Heart left ventricle (tissue), 16 donors: ENCODE measurements at regions not wholly inside any gene's neighbourhood (a gene's known extent, or its start where the extent isn't known, plus 50 kb on each side); places are given as distances from the start of the nearest gene placed in this dataset.

Source experiments
- ATAC-seq, 4 donors: fragments of 200-7000 bp; cut with Tn5 transposase; one replicate each; pipeline ENCODE4 v1.9.1; 2020 to 2022; ENCODE audit warnings: moderate library complexity in 4 of 4, mild to moderate bottlenecking in 3 of 4, moderate number of reproducible peaks in 1 of 4
- DNase-seq, 5 donors: peaks; one replicate each; pipeline ENCODE4 v3.0.0-alpha.2; 2020
- H3K27ac ChIP-seq, 12 donors: fragments of 200-600 bp; sonication (generic) in 4 of 12; one replicate each; pipeline versions ENCODE4 v1.5.0 to v1.8.0; 2016 to 2022; ENCODE audit warnings: mild to moderate bottlenecking in 2 of 12
- H3K27me3 ChIP-seq, 9 donors: fragments of 200-600 bp; sonication (generic) in 2 of 9; one replicate each; pipeline versions ENCODE4 v1.5.1 to v1.8.0; 2016 to 2022; ENCODE audit warnings: mild to moderate bottlenecking in 3 of 9
- H3K36me3 ChIP-seq, 9 donors: fragments of 200-600 bp; sonication (generic) in 2 of 9; one replicate each; pipeline versions ENCODE4 v1.5.0 to v1.8.0; 2018 to 2022; ENCODE audit warnings: mild to moderate bottlenecking in 2 of 9
- H3K4me1 ChIP-seq, 12 donors: fragments of 200-600 bp; sonication (generic) in 4 of 12; one replicate each; pipeline versions ENCODE4 v1.5.0 to v1.8.0; 2016 to 2022; ENCODE audit warnings: mild to moderate bottlenecking in 3 of 12
- H3K4me3 ChIP-seq, 12 donors: fragments of 200-600 bp; sonication (generic) in 4 of 12; one replicate each; pipeline versions ENCODE4 v1.5.0 to v1.8.0; 2017 to 2022; ENCODE audit warnings: mild to moderate bottlenecking in 9 of 12, moderate library complexity in 4 of 12
- H3K9me3 ChIP-seq, 12 donors: fragments of 200-600 bp; sonication (generic) in 4 of 12; one replicate each; pipeline versions ENCODE4 v1.5.0 to v1.8.0; 2016 to 2022; ENCODE audit warnings: mild to moderate bottlenecking in 1 of 12
- POLR2A ChIP-seq, 2 donors: fragments of 450-650 bp; IDR thresholded peaks; one replicate each; pipeline ENCODE4 v1.6.1; 2017; ENCODE audit warnings: antibody characterized with exemption in 2 of 2, mild to moderate bottlenecking in 2 of 2, moderate library complexity in 2 of 2
- whole genome bisulfite sequencing, 4 donors: extraction: QIAGEN DNeasy Blood & Tissue Kit in 2 of 4; methylation state at CpG; one replicate each; pipeline versions ENCODE4 v1.1.5 to v1.1.7; 2013 to 2018; 5-methylcytosine and 5-hydroxymethylcytosine counted together
- intact Hi-C, 10 donors: fragments of 100-400 bp; cut with DNase I; formaldehyde crosslinking; loops; one replicate each; pipeline versions ENCODE4 v1.11.1 to v1.14.2; 2022
- TF ChIP-seq, protein P1 (sequence below), 12 donors: fragments of 200-600 bp; sonication (generic) in 4 of 12; IDR thresholded peaks; one replicate each; pipeline versions ENCODE4 v1.5.0 to v1.8.0; 2018 to 2022; ENCODE audit warnings: antibody characterized with exemption in 12 of 12, mild to moderate bottlenecking in 5 of 12
- donor health status: ischemic (EF 13 %, LVEDD 7.1; RV severe dilation, severe dysfunction).
- donor health status: healthy with polysubstance abuse.
- donor health status: DM: no; HTN: yes; CAD: no.
- donor health status: DM: no; HTN: no; CAD: no.
- donor health status: ischemic (EF 25% LVEDD 6.9; RV normal size, moderate dysfunction).
- donor health status: ischemic (EF 25% LVEDD 5.7; RV mildly dilated, moderate dysfunction).
- donor health status: healthy.
- donor health status: DM: yes; HTN: yes; CAD: no.
- donor health status: ischemic (EF 35%, LVEDD 5.7; RV mildly dilated, moderate dysfunction).
- donor health status: nonischemic (EF 11% LVEDD 7.7; RV severe dilation, severe dysfunction).
- donor health status: DM: yes; HTN: yes; CAD: no.
- donor health status: PGD.
- donor health status: ischemic (EF 29% LVEDD 5.4; RV normal size, mild dysfunction).
- donor health status: nonischemic (EF 23%, LVEDD 6.1; RV moderate dilation, normal function).

DNA sequence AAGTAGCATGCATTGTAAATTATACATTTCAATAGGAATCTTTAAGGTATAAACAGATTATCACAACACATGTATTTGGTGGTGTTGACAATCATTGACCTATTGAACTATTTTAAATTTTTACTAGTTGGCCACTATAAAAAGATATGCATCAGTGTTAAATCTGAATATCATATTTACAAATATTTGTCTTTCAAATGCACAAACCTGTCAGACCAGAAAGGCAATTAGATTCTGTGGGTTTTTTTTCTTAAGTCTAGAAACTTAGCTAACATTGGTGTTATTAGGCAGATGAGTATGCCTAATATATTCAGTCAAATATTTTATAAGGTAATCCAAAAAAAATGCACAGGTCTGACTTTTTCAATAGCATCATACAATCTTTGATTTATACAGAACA lies 241.4 kb upstream of the DGKB start:
- no peak overlapping the region for H3K27ac ChIP-seq
- H3K4me3 ChIP-seq = no peak overlapping the region
- intact Hi-C loops = no loop called here
- no peaks in the 10 kb centered on the region for H3K27me3 ChIP-seq
- ATAC-seq (no peak), DNase-seq (no peak)
- H3K9me3 ChIP-seq = peaks cover 0 to 4% (median 0%) of the 10 kb centered on the region in 12 donors
- H3K36me3 ChIP-seq = no peaks in the 10 kb centered on the region
- no peaks in the 10 kb centered on the region for H3K4me1 ChIP-seq
- no peak for TF ChIP-seq POLR2A (IDR thresholded peaks at IDR 0.05)
- TF ChIP-seq, protein P1, sequence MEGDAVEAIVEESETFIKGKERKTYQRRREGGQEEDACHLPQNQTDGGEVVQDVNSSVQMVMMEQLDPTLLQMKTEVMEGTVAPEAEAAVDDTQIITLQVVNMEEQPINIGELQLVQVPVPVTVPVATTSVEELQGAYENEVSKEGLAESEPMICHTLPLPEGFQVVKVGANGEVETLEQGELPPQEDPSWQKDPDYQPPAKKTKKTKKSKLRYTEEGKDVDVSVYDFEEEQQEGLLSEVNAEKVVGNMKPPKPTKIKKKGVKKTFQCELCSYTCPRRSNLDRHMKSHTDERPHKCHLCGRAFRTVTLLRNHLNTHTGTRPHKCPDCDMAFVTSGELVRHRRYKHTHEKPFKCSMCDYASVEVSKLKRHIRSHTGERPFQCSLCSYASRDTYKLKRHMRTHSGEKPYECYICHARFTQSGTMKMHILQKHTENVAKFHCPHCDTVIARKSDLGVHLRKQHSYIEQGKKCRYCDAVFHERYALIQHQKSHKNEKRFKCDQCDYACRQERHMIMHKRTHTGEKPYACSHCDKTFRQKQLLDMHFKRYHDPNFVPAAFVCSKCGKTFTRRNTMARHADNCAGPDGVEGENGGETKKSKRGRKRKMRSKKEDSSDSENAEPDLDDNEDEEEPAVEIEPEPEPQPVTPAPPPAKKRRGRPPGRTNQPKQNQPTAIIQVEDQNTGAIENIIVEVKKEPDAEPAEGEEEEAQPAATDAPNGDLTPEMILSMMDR (IDR thresholded peaks at IDR 0.05) = no peak

DNA sequence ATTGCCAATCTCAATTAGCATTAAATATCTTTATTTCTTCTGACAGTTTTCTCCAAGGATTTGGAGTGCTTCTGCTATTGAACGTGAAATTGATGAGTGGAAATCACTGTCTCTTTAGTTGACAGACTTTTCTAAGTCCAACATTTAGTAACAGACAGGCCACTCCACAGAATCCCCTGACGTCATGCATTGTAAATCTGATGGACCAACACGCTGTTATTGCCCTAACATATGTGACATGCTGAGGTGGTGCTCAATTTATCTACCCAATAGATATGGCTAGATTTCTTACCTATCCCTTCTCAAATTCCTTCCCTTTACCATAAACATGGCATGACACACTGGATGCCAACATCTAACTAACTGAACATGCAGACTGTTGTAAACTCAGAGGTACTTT lies 240.6 kb upstream of the DGKB start:
- Histone ChIP-seq H3K36me3 (no peaks in the 10 kb centered on the region), H3K9me3 (no peaks in the 10 kb centered on the region), H3K4me3 (no peak overlapping the region), H3K27me3 (no peaks in the 10 kb centered on the region), H3K4me1 (no peaks in the 10 kb centered on the region), H3K27ac (no peak overlapping the region)
- TF ChIP-seq POLR2A (IDR thresholded peaks at IDR 0.05) = no peak
- TF ChIP-seq, protein P1 (IDR thresholded peaks at IDR 0.05) = no peak
- no peak for DNase-seq
- no peak for ATAC-seq
- WGBS, 4 donors = 84 to 91% (median 86%) methylated on average over 3 of the region's 3 CpGs
- intact Hi-C loops = no loop called here

DNA sequence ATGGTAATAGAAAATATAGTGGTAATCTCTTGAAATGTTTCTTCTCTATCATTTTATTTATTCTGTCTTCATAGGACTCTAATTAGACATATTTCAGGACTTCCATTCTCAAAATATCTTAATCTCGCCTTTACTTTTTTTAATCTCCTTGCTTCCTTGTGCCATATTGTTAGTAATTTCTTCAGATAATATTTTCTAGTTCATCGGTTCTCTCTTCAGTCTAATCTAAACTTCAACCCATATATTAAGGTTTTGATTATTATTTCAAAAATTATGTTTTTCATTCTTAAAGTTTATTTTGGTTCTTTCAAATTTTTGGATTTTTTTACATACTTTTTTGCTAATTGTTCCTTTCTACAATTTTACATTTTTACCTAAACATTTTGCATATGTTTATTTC lies 237.9 kb upstream of the DGKB start:
- H3K27me3 ChIP-seq = no peaks in the 10 kb centered on the region
- H3K9me3 ChIP-seq = no peaks in the 10 kb centered on the region
- ATAC-seq = no peak
- H3K4me1 ChIP-seq = no peaks in the 10 kb centered on the region
- 93 to 98% (median 95%) methylated on average over 2 of the region's 2 CpGs for WGBS, 4 donors
- no peak for DNase-seq
- no peaks in the 10 kb centered on the region for H3K36me3 ChIP-seq
- H3K27ac ChIP-seq = no peak overlapping the region
- intact Hi-C loops = no loop called here
- no peak overlapping the region for H3K4me3 ChIP-seq
- TF ChIP-seq POLR2A (IDR thresholded peaks at IDR 0.05) = no peak
- TF ChIP-seq, protein P1 (IDR thresholded peaks at IDR 0.05) = no peak

DNA sequence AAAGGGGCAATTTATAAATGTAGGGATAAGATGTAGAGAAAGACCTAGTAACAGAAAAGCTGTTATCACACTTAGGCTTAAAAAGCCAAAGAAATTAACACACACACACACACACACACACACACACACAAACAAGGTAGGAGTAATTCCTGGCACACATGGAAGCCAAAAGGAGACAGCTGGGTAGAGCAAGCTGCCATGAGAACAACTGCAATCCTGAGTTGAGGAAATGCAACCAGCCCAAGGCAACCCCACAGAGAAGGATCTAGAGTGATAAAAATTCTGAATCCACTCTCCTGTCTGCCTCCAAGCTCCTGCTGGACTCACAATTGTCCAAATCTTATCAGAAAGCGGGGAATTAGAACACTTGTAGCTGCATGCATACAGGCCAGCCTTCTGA lies 229.1 kb upstream of the DGKB start:
- ATAC-seq (no peak), DNase-seq (no peak)
- Histone ChIP-seq H3K9me3 (no peaks in the 10 kb centered on the region), H3K4me3 (no peak overlapping the region), H3K27me3 (no peaks in the 10 kb centered on the region), H3K36me3 (no peaks in the 10 kb centered on the region), H3K4me1 (no peaks in the 10 kb centered on the region), H3K27ac (no peak overlapping the region)
- 78 to 90% (median 86%) methylated on average over 1 of the region's 1 CpG for WGBS, 4 donors
- TF ChIP-seq POLR2A (IDR thresholded peaks at IDR 0.05) = no peak
- TF ChIP-seq, protein P1 (IDR thresholded peaks at IDR 0.05) = no peak
- intact Hi-C loops = no loop called here
